Inferior parietal cortex (tissue), 1 donor: ENCODE measurements at regions not wholly inside any gene's neighbourhood (a gene's known extent, or its start where the extent isn't known, plus 50 kb on each side); places are given as distances from the start of the nearest gene placed in this dataset.

ENCODE experiments used
- DNase-seq: peaks from one replicate; pipeline ENCODE4 v3.0.0-alpha.2; 2016; ENCODE audit errors: extremely low spot score

- no peak for DNase-seq
Observed at GRCh38 chr16:86117235-86117634, 218.3 kb downstream of the IRF8 start.

DNA sequence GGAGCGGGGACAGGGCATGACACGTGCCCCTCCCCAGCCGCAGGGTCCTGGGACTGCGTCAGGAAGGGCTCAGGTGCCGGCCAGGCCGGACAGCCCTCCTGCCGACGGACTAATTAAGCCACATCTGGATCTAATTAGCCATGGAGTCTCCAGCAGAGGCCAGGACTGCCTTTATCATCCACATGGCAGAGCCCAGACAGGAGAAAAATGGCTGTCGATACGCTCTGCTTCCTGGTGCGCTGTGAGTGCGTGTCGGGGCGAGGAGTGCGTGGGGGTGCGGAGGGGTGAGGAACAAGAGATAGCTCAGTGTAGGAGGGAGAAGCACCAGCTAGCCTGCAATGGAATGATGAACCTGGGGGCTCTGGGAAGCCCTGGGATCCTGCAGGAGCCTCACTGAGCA, 218.8 kb downstream of the IRF8 start:
- no peak for DNase-seq

DNA sequence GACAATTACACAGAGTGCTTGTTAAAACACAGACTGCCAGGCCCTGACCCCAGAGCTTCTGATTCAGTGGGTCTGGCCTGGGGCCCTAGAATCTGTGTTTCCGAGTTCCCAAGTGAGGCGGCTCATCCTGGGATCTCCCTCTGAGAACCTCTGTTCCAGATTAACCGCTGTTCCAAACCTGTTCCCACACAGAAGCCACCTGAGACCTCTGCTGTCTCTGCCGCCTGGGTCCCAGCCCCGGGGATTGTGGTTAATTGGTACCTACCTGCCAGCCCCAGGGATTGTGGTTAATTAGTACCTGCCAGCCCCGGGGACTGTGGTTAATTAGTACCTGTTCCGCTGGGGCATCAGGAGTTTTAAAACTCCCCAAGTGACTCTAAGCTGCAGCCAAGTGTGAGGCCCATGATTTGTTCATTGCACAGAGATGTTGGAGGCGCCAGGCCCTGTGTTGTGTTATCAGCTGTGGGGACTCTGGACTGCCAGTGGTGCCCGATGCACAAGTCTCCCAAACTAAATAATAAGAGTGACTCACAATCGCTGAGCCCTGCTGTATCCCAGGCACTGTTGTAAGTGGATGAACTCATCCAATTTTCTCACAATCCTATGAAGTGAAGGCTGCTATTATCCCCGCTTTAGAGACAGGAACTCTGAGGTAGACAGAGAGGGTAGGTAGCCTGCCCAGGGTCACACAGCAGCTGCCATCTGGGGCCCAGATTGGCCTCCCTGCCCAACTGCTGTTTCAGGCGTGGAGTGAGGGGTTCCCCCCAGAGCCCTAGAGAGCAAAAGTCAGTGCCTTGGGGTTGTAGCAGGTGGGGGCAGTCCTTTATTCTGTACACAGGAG, 219.7 kb downstream of the IRF8 start:
- DNase-seq: no peak

DNA sequence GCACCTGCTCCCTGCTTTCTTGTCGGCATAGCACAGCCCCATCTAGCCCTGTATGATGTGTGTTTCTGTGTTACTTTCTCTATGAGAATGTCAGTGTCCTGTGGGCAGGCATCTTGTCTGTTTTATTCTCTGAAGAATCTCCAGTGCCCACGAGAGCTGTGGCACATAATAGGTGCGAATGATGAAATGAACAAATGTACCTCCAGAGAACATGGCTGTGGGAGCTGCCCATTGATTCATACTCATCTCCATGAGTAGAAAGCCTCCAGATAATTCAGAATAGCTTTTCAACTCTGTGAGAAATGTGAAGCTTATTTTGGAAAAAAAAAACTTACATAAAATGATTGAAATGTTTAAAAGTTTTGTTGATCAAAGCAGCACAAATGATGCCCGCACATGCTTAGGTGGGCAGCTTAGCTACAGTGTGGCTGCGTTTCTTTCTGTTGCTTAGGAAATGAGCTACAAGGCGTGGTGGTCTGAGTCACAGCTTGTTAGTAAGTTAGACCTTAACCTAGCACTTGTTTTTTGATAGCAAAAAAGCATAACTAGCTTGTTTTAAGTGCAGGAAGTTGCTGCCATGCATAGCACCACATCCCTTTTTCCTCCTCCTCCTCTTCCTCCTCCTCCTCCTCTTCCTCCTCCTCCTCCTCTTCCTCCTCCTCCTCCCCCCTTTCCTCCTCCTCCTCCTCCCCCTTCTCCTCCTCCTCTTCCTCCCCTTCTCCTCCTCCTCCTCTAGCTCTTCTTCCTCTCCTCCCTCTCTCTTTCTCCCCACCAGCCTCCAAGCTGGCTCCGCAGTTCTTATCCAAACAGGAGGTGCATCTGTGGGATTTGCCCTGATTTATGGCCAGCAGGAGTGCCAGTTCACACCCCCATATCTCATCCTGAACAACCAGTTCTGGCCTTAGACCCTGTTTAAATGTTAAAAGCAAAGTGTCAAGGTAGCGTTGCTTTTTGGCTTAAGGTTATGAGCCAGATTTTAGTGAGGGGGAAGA, 221.5 kb downstream of the IRF8 start:
- DNase-seq: no peak

GRCh38 chr16:86121374-86122010, 222.5 kb downstream of the IRF8 start:
- DNase-seq: no peak

GRCh38 chr16:86122681-86123342, 223.8 kb downstream of the IRF8 start:
- DNase-seq: no peak

DNA sequence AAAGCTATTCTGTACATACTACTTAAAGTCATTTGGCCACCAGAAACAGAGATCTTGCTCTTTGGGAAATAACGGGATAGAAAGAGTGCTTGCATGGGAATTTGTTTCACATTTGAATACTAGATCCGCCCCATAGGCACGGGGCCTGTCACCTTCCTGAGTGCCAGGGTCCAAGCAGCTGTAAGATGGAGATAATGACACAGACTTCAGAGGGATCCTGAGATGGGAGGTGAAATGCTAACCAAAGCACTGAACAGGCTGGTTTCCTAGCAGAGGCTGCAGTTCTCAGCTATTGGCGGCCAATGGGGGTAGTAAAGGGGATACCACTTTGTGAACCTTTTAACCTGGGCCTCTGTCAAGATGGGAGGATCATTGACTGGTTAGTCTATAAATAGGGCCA, 225.4 kb downstream of the IRF8 start:
- no peak for DNase-seq

DNA sequence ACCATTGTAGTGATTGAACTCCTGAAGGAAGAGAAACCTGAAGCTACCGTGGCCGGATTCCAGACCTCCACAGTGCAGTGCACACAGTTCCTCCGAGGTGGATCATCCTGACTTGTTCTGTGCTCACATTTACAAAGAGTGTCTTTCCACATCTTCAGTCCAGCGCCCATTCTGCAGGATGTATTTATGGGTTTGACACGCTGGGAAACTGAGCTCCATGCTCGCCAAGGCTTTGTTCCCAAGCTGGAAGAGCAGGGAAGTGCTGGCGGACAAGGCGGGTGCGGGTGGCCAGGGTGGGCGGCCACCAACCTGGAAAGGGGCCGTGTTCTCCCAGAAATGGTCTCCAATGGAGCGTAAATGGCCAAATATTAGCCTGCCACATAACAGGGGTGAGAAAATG, 227.9 kb downstream of the IRF8 start:
- no peak for DNase-seq

DNA sequence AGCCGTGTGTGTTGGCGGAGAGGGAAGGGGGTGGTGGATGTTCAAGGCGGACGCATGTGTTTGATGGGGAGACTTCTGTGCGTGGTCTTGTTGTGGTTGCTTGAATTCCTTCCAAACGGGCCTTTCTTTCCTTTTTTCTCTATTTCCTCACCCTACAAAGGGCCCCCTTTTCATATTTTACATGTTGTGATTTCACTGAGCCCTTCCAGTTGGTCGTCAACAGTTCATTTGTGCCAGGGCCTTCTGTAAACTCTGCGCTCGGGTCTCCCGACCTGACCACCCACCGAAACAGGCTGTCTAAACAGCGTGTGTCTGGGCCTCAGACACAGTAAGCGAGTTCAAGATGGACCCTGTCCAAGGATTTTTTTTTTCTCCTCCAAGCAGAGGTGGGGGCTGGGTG, 228.4 kb downstream of the IRF8 start:
- no peak for DNase-seq

- no peak for DNase-seq
Observed at GRCh38 chr16:86128246-86128645, 229.3 kb downstream of the IRF8 start.

DNA sequence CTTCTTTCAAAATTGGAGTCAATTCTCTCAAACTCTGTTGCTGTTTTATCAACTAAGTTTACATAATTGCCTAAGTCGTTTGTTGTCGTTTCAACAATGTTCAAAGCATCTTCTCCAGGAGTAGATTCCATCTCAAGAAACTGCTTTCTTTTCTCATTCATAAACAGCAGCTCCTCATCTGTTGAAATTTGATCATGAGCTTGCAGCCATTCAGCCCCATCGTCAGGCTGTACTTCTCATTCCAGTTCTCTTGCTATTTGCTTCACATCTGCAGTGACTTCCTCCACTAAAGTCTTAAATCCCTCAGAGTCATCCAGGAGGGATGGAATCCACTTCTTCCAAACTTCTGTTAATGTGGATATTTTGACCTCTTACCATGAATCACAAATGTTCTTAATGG, 230.6 kb downstream of the IRF8 start:
- no peak for DNase-seq

DNA sequence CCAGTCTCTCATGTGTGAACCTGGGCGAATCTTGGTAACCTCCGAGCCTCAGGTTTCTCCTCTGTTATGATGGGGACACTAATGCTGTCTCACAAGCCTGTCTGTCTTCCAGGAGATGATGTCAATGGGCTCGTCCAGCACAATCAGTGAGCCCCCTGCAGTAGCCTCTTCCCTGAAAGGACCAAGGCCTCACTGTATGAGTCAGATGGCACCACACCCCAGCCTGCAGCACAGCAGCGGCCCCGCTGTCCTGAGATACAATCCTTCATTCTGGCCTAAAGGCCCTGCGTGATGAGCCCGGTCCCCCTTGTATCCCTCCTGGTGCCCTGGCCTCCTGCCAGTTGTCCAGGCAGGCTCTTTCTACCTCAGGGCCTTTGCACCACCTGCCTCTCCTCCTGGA, 234.4 kb downstream of the IRF8 start:
- DNase-seq: no peak

DNA sequence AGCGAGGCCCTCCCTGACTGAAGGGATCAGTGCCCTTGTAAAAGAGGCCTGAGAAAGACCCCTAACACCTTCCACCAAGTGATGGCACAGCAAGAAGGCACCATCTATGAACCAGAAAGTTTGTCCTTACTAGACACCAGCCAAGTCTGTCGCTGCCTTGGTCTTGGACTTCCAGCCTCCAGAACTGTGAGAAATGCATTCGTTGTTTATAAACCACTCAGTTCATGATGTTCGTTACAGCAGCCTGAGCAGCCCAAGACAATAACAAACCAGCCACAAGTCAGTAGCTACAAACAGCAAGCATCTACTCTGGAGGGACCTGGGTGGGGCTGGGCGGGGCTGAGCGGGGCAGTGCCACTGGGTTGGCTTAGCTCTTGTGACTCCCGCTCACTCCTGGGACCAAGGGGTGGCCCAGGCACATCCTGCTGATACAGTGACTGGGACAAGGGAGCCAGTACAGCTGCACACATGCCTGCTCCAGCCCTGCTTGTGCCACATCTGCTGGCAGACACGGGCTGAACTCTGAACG, 234.9 kb downstream of the IRF8 start:
- no peak for DNase-seq

DNA sequence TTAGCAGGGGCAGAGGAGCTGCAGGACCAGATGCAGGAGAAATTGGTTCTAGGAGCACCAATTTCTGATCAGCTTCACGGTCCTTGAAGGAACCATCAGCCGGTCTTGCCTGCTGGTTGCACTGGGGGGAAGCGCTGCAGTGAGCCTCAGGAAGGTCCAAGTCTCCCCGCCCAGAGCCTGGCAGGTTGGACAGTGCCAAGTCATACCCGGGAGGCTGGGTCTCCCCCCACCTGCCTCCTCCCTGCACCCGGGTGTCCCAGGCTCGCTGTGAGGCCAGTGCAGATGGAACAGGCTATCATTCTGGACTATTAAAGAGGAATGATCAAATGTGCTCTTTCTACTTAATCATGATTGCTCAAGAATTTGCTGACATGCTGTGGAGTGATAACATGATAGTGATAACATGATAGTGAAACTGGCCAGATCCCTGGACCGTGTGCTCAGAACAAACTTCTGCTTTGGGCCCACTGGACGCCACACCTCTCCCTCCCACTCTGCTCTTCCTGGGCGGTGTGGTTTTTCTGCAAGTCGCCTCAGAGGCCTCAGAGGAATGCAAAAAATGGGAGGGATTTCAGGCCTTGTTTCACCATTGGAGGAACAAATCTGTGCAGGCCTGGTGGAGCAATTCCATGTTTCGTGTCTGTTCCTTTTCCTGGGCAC, 236.0 kb downstream of the IRF8 start:
- no peak for DNase-seq

- DNase-seq: no peak
Observed at GRCh38 chr16:86137359-86137758, 238.4 kb downstream of the IRF8 start.

- no peak for DNase-seq
Observed at GRCh38 chr16:86138121-86139085, 239.4 kb downstream of the IRF8 start.

DNA sequence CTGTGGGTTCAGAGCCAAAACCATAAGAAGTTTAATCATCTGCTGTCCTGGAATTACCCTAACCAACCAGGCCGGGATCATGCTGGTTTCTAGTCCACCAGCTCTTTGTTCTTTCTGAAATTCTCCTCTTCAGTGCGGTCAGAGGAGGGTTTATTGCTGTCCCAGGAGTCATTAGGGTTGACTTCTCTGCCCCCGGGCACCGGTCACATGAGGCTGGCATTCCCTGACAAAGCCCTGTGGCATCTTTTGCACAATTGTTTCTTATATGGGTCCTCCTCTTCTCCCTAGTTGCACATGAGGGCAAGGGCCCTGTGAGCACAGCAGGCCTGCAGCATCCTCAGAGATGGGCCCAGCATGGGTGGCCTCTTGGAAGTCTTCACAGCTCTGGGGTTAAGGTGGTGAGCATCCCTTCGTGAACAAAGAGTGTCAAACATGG, 243.9 kb downstream of the IRF8 start:
- DNase-seq: no peak

GRCh38 chr16:86143666-86144065, 244.7 kb downstream of the IRF8 start:
- DNase-seq: no peak

- no peak for DNase-seq
Observed at GRCh38 chr16:86145669-86146068, 246.7 kb downstream of the IRF8 start.
